Esophagus muscularis mucosa (tissue), 4 donors: ENCODE measurements at regions not wholly inside any gene's neighbourhood (a gene's known extent, or its start where the extent isn't known, plus 50 kb on each side); places are given as distances from the start of the nearest gene placed in this dataset.

Experiments
- DNase-seq: peaks from one replicate; pipeline ENCODE4 v3.0.0-alpha.2; 2017; ENCODE audit errors: extremely low spot score
- H3K27ac ChIP-seq, 4 donors: fragments of 200-600 bp; sonication (generic); replicated peaks in 1 of 4; 1 replicate in 3 of 4; 2 replicates in 1 of 4; pipeline ENCODE4 v1.5.1; 2016 to 2019; ENCODE audit warnings: mild to moderate bottlenecking in 1 of 4
- H3K27me3 ChIP-seq, 4 donors: fragments of 200-600 bp; sonication (generic); one replicate each; pipeline versions ENCODE4 v1.5.1 to v1.6.0; 2016 to 2019
- H3K36me3 ChIP-seq, 4 donors: fragments of 200-600 bp; sonication (generic); one replicate each; pipeline ENCODE4 v1.5.1; 2016 to 2019
- H3K4me1 ChIP-seq, 4 donors: fragments of 200-600 bp; sonication (generic); one replicate each; pipeline ENCODE4 v1.5.1; 2016 to 2019
- H3K4me3 ChIP-seq, 4 donors: fragments of 200-600 bp; sonication (generic); 1 replicate in 2 of 4; 2 replicates in 2 of 4; pipeline ENCODE4 v1.5.1; 2016 to 2019; ENCODE audit warnings: mild to moderate bottlenecking in 4 of 4, moderate library complexity in 1 of 4
- H3K9me3 ChIP-seq, 4 donors: fragments of 200-600 bp; sonication (generic); 1 replicate in 3 of 4; 2 replicates in 1 of 4; pipeline ENCODE4 v1.5.1; 2016 to 2019
- EP300 ChIP-seq: sonication (generic); formaldehyde crosslinking; IDR thresholded peaks from one replicate; pipeline ENCODE4 v1.6.1; 2017; ENCODE audit warnings: antibody characterized with exemption
- POLR2A ChIP-seq: fragments of 450-650 bp; IDR thresholded peaks from one replicate; pipeline ENCODE4 v1.6.1; 2017; ENCODE audit warnings: antibody characterized with exemption, moderate library complexity, mild to moderate bottlenecking, low read depth
- POLR2AphosphoS5 ChIP-seq, 2 donors: sonication (generic); formaldehyde crosslinking; IDR thresholded peaks; one replicate each; pipeline ENCODE4 v1.6.1; 2017; ENCODE audit warnings: antibody characterized with exemption in 2 of 2
- WGBS: methylation state at CpG from one replicate; pipeline ENCODE4 v1.1.5; 2018; 5-methylcytosine and 5-hydroxymethylcytosine counted together
- intact Hi-C: fragments of 100-400 bp; cut with DNase I; formaldehyde crosslinking; loops from one replicate; pipeline ENCODE4 v1.15.1; 2023
- TF ChIP-seq, protein P1 (sequence below), 3 experiments: fragments of 200-600 bp in 2 of 3; fragments of 450-650 bp in 1 of 3; sonication (generic) in 2 of 3; IDR thresholded peaks; one replicate each; pipeline ENCODE4 v1.5.1; 2017 to 2019; ENCODE audit warnings: antibody characterized with exemption in 3 of 3, mild to moderate bottlenecking in 2 of 3, moderate library complexity in 1 of 3

DNA sequence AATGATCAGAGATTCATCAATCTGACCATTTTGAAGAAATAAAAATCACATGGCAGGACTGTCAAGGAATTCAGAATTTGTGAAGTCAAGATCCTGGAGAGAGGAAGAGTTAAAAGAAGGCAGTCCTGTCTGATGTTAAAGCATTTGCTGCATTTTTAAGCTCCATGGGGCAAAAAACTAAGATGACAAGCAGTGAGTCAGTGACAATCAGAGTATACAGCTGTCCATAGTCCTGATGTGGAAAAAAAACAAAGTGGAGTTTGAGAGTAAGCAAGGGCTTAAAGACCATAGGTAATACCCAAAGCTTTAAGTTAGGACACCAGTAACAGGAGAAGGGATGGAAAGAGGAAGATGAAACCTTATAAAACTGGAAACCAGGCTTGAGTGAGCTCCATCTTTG, 412.7 kb upstream of the ANKRD30A start:
- H3K36me3 ChIP-seq: no peaks in the 10 kb centered on the region
- DNase-seq: no peak
- no peak overlapping the region for H3K27ac ChIP-seq
- H3K4me1 ChIP-seq: no peaks in the 10 kb centered on the region
- no peak overlapping the region for H3K4me3 ChIP-seq
- no peaks in the 10 kb centered on the region for H3K9me3 ChIP-seq
- no peaks in the 10 kb centered on the region for H3K27me3 ChIP-seq
- intact Hi-C loops: no loop called here
- no peak for TF ChIP-seq POLR2AphosphoS5 (IDR thresholded peaks at IDR 0.05)
- TF ChIP-seq, protein P1, sequence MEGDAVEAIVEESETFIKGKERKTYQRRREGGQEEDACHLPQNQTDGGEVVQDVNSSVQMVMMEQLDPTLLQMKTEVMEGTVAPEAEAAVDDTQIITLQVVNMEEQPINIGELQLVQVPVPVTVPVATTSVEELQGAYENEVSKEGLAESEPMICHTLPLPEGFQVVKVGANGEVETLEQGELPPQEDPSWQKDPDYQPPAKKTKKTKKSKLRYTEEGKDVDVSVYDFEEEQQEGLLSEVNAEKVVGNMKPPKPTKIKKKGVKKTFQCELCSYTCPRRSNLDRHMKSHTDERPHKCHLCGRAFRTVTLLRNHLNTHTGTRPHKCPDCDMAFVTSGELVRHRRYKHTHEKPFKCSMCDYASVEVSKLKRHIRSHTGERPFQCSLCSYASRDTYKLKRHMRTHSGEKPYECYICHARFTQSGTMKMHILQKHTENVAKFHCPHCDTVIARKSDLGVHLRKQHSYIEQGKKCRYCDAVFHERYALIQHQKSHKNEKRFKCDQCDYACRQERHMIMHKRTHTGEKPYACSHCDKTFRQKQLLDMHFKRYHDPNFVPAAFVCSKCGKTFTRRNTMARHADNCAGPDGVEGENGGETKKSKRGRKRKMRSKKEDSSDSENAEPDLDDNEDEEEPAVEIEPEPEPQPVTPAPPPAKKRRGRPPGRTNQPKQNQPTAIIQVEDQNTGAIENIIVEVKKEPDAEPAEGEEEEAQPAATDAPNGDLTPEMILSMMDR (IDR thresholded peaks at IDR 0.05): no peak
- no peak for TF ChIP-seq POLR2A
- TF ChIP-seq EP300: no peak

DNA sequence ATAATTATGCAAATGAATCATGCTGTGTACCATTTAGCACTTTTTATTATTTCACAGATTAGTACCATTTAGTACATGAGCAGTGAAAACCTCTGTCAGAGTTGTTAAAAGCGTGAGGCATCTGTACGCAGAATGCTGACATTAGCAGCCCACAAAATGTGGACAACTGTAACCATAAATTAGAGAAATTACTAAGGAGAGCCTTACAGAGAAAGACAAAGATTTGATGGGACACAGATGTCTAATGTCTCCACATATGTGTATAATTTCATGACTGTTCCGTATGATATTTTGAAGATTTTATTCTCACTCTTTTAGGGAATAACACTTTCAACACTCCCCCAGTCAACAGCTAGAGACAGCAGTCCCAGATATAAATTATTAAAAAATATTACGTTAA, 414.0 kb upstream of the ANKRD30A start:
- TF ChIP-seq, protein P1 (IDR thresholded peaks at IDR 0.05): no peak
- TF ChIP-seq POLR2AphosphoS5 (IDR thresholded peaks at IDR 0.05) (no peak), EP300 (no peak)
- intact Hi-C loops: no loop called here
- no peaks in the 10 kb centered on the region for H3K27me3 ChIP-seq
- DNase-seq: no peak
- no peak overlapping the region for H3K27ac ChIP-seq
- H3K4me3 ChIP-seq: no peak overlapping the region
- 82% methylated on average over 4 of the region's 4 CpGs for WGBS
- no peaks in the 10 kb centered on the region for H3K36me3 ChIP-seq
- no peaks in the 10 kb centered on the region for H3K9me3 ChIP-seq
- no peaks in the 10 kb centered on the region for H3K4me1 ChIP-seq

DNA sequence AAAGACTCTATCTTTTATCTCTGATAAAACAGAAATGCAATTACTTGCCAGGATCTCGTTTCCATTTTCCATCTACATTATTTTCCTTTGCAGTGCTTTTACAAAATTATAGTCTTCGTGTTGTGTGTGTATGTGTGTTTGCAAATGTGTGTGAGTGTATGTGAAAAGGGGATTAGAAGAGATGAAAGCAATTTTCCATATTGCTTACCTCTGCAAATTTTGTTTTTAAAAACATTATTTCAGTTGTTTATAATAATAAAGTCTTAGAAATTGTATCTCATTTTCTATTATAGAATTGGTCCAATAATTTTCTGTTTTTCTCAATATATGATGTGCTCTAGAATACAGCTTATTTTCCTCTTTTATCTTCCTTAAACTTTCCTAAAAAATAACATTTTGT, 421.3 kb upstream of the ANKRD30A start:
- 63% methylated on average over 2 of the region's 2 CpGs for WGBS
- H3K4me3 ChIP-seq: no peak overlapping the region

DNA sequence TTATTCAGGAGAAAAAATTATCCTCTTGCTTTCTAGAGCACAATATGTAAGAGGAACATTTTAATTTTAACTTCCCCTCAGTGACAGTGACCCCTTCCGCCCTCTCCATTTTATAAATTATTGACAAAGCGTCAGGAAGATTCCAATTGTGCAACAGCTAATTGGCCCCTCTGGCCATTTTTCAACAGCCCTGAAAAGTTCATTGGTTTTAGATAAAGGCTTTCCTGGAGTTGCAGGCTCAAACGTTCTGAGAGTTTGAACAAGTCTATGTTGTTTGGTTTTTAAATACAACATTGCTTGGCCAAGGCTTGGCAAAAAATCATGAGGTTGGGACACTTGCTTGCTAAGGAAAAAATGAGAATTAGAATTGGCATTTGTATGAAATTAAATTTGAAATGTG, 422.2 kb upstream of the ANKRD30A start:
- 72% methylated on average over 3 of the region's 3 CpGs for WGBS
- H3K9me3 ChIP-seq: peaks cover 0 to 12% (median 0%) of the 10 kb centered on the region in 4 donors
- H3K4me3 ChIP-seq: no peak overlapping the region
- no peaks in the 10 kb centered on the region for H3K36me3 ChIP-seq
- no peak overlapping the region for H3K27ac ChIP-seq
- intact Hi-C loops: no loop called here
- DNase-seq: no peak
- H3K4me1 ChIP-seq: no peaks in the 10 kb centered on the region
- TF ChIP-seq, protein P1 (IDR thresholded peaks at IDR 0.05): no peak
- TF ChIP-seq EP300: no peak
- no peak for TF ChIP-seq POLR2A
- TF ChIP-seq POLR2AphosphoS5 (IDR thresholded peaks at IDR 0.05): no peak
- H3K27me3 ChIP-seq: no peaks in the 10 kb centered on the region

More for the DNA sequence above, 421.3 kb upstream of the ANKRD30A start:
- intact Hi-C loops: no loop called here
- H3K27ac ChIP-seq: no peak overlapping the region
- H3K36me3 ChIP-seq: no peaks in the 10 kb centered on the region
- no peaks in the 10 kb centered on the region for H3K4me1 ChIP-seq
- H3K9me3 ChIP-seq: peaks cover 0 to 12% (median 0%) of the 10 kb centered on the region in 4 donors
- H3K27me3 ChIP-seq: no peaks in the 10 kb centered on the region
- DNase-seq: no peak
- TF ChIP-seq POLR2A: no peak
- no peak for TF ChIP-seq EP300
- no peak for TF ChIP-seq POLR2AphosphoS5 (IDR thresholded peaks at IDR 0.05)
- TF ChIP-seq, protein P1 (IDR thresholded peaks at IDR 0.05): no peak

- intact Hi-C loops: no loop called here
- no peak for DNase-seq
- no peaks in the 10 kb centered on the region for H3K36me3 ChIP-seq
- no peaks in the 10 kb centered on the region for H3K4me1 ChIP-seq
- H3K27ac ChIP-seq: no peak overlapping the region
- 96% methylated on average over 1 of the region's 1 CpG for WGBS
- H3K9me3 ChIP-seq: peaks cover 0 to 12% (median 0%) of the 10 kb centered on the region in 4 donors
- no peak for TF ChIP-seq EP300
- TF ChIP-seq POLR2A: no peak
- TF ChIP-seq, protein P1 (IDR thresholded peaks at IDR 0.05): no peak
- TF ChIP-seq POLR2AphosphoS5 (IDR thresholded peaks at IDR 0.05): no peak
- H3K4me3 ChIP-seq: no peak overlapping the region
- no peaks in the 10 kb centered on the region for H3K27me3 ChIP-seq
Measured at GRCh38 chr10:36700123-36700522, 425.3 kb upstream of the ANKRD30A start.
